Right kidney (tissue), 1 donor: ENCODE measurements at regions not wholly inside any gene's neighbourhood (a gene's known extent, or its start where the extent isn't known, plus 50 kb on each side); places are given as distances from the start of the nearest gene placed in this dataset.

Experiments
- DNase-seq: peaks from one replicate; pipeline ENCODE4 v3.0.0-alpha.2; 2016

- no peak for DNase-seq
These were observed 376.9 kb downstream of the PPP3CA start for GRCh38 chr4:100970414-100970813.

GRCh38 chr4:100969925-100970324, 377.4 kb downstream of the PPP3CA start:
- DNase-seq: no peak

GRCh38 chr4:100968046-100968445, 379.3 kb downstream of the PPP3CA start:
- DNase-seq: no peak

GRCh38 chr4:100963627-100964026, 383.7 kb downstream of the PPP3CA start:
- no peak for DNase-seq

DNA sequence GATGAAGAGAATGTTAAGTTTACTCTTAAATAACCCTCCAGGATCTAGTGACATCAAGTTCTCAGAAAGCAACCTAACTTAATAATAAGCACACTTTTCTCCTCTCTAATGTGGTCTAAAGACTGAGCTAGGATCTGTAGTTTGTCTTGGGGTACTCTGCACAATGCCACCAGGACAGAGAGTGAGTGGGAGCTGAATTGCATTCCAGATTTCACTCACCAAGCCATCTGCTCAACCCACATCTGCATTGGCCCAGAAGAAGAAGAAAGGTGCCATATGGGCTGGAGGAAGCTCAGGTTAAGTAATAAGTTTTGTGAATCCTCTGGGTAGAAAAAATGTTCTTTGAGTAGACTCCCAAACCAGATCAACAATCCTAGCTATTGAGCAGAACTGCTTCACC, 384.6 kb downstream of the PPP3CA start:
- no peak for DNase-seq

DNA sequence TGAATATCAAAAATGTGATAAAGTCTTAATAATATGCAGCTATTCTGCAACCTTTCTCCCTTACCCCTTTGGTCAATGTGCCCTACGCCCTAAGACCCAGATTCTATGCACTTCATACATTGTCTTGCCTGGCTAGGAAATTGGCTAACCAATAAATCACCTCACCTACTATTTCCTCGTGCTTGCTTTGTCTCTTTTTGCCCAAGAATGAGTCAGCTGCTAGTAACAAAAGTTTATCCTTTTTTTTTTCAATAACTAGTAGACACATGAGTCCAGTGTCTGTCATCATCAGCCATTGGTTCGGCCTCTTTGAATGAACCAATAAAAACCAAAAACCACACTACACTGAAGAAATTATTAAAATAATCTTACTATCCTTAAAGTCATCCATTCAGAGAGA, 387.1 kb downstream of the PPP3CA start:
- DNase-seq: no peak

DNA sequence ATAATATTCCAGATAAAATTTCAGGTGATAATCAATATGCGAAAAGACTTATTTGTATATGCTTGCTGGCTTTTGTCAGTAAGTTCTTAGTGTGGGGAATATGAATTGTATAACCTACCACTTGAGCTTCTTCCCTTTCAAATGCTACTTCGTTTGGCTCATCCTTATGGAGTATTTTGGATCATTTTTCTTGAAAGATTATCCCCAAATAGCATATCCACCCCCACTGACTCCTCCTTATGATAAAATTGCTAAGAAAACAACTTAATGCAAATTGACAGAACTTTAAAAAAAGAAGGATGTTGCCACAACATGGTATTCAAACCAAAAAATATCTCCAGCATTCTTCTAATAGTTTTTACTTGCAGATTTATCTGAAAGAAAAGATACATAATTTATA, 393.3 kb downstream of the PPP3CA start:
- DNase-seq: no peak

- DNase-seq: no peak
These were observed 393.7 kb downstream of the PPP3CA start for GRCh38 chr4:100953616-100954015.

DNA sequence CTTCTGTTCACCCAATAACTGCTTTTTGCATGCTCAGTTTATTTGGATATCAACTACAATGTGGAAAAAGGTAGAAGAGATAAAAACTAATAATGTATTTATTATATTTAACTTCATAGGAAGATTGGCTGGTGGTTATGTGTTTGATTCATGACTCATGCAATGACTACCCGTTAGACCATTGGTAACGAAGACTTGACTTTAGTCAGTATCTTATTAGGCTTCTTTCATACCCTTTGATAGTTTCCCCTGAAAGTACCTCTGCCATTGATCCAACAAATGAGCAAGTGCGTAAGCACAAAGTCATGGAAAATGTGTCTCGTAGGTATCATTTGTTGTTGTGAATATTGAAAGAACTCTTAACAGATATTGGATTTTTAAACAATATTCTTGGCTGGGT, 394.7 kb downstream of the PPP3CA start:
- DNase-seq: no peak

DNA sequence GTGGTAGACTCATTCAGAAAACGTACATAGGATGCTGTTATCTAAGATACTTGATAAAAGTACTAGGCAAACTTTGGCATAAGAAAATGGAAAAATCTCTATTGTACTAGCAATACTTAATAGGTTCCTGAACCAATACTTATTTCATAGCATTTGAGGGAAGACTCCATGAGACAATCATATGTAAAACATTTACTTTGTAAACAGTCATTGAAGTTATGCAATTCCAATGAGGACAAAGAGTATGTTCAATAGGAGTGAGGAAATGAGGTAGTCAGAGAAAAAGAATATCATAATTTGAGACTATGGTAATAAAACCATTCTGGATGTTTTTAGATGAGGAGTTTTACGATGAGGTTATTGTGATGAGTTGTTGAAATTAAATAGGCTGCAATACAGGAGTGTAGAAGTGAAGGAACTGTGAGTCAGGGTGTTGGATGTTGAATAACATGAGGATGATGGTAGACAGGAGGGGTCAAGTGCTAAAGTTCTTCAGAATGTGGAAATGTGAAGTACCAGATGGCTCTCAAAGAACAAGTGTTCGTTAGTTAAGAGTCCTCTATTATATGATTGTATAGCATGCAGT, 397.9 kb downstream of the PPP3CA start:
- DNase-seq: no peak

DNA sequence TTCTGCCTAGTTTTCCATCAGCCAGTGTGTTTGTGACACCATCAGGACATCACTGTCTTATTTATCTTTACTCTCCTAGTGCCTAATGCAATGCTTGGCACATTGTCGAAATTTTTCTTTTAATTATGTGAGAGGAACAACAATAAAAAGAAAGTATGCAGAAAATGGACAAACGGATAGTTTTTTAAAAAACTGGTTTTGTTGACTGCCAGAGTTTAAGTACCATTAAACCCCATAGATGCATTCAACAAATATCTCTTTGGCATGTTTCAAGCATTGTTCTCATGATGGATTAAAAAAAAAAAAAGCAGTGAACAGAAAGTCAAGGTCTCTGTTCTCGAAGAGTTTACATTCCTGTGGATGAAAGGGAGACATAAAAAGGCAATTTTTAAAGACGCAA, 398.4 kb downstream of the PPP3CA start:
- no peak for DNase-seq

DNA sequence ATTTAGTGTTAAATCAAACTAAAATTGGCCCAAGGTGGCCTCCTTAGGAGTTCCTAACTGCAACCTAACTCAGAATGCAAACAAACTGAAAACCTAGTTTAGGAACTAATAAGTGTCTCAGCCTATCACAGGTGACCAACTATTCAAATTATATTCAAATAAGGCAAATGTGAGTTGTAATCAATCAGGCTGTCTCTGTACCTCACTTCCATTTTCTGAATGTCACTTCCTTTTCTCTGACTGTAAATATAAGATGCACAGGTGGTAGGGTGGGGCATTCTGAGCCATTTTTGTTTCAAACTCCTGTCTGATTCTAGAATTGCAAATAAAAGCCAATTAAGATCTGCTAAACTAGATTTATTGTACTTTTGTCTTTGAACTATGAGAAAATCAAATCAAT, 401.5 kb downstream of the PPP3CA start:
- DNase-seq: no peak

DNA sequence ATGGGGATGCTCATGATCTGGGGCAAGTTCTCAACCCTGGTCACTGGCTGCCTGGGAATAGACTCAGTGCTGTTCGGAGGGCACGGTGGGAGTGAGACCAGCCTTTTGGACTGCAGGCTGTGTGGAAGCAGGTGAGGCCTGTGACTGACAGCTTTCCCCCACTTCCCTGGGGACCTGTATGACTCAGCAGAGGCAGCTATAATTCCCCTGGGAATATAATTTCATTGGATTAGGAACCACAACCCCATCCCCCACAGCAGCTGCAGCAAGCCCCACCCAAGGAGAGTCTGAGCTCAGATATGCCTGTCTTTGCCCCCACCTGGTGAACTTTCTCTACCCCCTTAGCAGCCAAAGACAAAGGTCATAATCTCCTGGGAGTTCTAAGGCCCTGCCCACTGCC, 408.6 kb downstream of the PPP3CA start:
- DNase-seq: no peak

DNA sequence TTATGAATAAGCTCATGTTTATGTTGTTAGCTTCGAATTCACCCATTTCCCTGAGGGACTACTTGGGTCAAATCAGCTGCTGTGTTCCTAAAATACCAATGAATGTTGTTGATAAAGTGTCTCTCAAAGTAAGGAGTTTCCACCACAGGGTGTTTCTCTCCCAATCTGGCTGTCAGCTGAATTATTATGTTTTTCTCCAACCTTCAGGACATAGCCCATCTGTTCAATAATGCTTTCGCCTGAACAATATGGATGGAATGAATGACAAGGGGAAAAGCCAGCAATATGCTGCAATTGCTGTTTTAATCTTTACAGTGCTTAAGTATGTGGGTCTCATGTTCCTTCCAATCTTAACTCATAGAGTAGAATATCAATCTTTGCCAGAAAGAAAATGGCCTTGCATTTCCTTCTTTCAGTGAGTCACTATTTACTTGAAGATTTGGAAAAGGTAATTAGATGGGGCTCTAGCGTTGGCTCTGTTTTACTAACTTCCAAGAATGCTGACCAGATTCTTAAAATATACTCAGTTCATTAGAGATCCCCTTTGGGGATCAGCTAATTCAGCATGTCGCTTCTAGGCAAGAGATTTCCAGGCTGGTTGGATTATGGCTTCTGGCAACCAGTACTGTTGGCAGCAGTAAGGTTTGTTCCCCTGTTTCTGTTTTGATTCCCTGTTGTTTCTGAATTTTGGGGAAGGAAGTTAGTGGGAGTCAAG, 410.5 kb downstream of the PPP3CA start:
- DNase-seq: no peak

- no peak for DNase-seq
These were observed 412.2 kb downstream of the PPP3CA start for GRCh38 chr4:100935090-100935489.

- no peak for DNase-seq
These were observed 413.7 kb downstream of the PPP3CA start for GRCh38 chr4:100933628-100934027.

DNA sequence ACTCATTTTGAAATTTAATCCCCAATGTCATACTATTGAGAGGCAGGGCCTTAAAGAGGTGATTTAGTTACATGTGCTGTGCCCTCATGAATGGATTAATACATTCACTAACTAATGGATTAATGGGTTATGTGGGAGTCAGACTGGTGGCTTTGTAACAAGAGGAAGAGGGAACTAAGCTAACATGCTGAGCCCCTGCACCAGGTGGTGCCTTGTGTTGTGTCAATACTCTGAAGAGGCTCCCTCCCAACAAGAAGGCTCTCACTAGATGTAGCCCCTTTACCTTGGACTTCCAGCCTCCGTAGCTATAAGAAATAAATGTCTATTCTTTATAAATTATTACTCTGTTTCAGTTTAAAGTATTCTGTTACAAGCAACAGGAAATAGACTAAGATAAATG, 411.9 kb upstream of the EMCN start:
- no peak for DNase-seq

DNA sequence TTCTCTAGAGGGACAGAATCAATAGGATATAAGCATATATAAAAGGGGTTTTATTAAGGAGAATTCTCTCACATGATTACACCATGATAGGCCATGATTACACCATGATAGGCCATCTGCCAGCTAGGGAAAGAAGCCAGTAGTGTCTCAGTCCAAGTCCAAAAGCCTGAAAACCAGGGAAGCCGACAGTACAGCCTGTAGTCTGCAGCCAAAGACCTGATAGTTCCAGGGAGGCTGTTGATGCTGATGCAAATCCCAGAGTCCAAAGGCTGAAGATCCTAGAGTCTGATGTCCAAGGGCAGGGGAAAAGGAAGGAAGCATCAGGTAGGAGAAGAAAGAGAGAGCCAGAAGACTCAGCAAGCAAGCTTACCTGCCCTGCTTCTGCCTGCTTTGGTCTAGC, 411.3 kb upstream of the EMCN start:
- no peak for DNase-seq

GRCh38 chr4:100926039-100926717, 408.4 kb upstream of the EMCN start:
- no peak for DNase-seq

DNA sequence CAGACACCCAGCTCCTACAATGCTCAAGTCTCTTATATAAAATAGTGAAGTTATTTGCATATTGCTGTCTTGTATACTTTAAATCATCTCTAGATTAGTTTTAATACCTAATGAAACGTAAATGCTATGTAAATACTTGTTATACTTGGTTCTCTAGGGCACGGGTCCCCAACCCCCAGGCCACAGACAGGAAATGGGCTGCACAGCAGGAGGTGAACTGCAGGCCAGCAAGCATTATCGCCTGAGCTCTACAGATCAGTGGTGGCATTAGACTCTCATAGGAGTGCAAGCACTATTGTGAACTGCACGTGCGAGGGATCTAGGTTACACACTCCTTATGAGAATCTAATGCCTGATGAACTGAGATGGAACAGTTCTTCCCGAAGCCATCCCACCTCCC, 395.9 kb upstream of the EMCN start:
- DNase-seq: no peak

- no peak for DNase-seq
These were observed 390.7 kb upstream of the EMCN start for GRCh38 chr4:100908540-100908939.

GRCh38 chr4:100907465-100908454, 389.9 kb upstream of the EMCN start:
- no peak for DNase-seq

- no peak for DNase-seq
These were observed 389.2 kb upstream of the EMCN start for GRCh38 chr4:100906973-100907372.
